BE2C (cell line): ENCODE measurements at regions not wholly inside any gene's neighbourhood (a gene's known extent, or its start where the extent isn't known, plus 50 kb on each side); places are given as distances from the start of the nearest gene placed in this dataset.

Source experiments
- DNase-seq: peaks from one replicate; pipeline ENCODE4 v3.0.0-alpha.2; 2020
- H3K27me3 ChIP-seq: fragments of 250-450 bp; sonication (Bioruptor Pico); 2 replicates; pipeline ENCODE4 v1.5.1; 2020; ENCODE audit warnings: mild to moderate bottlenecking
- H3K36me3 ChIP-seq: fragments of 250-450 bp; sonication (Bioruptor Pico); 2 replicates; pipeline ENCODE4 v1.5.1; 2020; ENCODE audit warnings: mild to moderate bottlenecking
- H3K4me1 ChIP-seq: fragments of 250-450 bp; sonication (Bioruptor Pico); 2 replicates; pipeline ENCODE4 v1.5.1; 2020
- H3K4me3 ChIP-seq: 2 replicates; pipeline ENCODE4 v1.5.1; 2011; ENCODE audit warnings: low read depth, low read length
- H3K9me3 ChIP-seq: fragments of 250-450 bp; sonication (Bioruptor Pico); 2 replicates; pipeline ENCODE4 v1.5.1; 2020
- CTCF ChIP-seq: IDR thresholded peaks from 2 replicates; pipeline ENCODE4 v1.5.1; 2012; ENCODE audit warnings: mild to moderate bottlenecking, low read depth, low read length

- no peak for TF ChIP-seq CTCF
- no peak for DNase-seq
- Histone ChIP-seq H3K36me3 (no peaks in the 10 kb centered on the region), H3K4me3 (no peak overlapping the region), H3K27me3 (no peaks in the 10 kb centered on the region), H3K4me1 (no peaks in the 10 kb centered on the region), H3K9me3 (no peaks in the 10 kb centered on the region)
Observed at GRCh38 chr10:3532644-3533043, 252.4 kb downstream of the KLF6 start.

GRCh38 chr10:3531670-3532069 lies 253.3 kb downstream of the KLF6 start:
- Histone ChIP-seq H3K4me3 (no peak overlapping the region), H3K4me1 (no peaks in the 10 kb centered on the region), H3K27me3 (no peaks in the 10 kb centered on the region)

GRCh38 chr10:3530783-3531645 lies 254.0 kb downstream of the KLF6 start:
- no peak for TF ChIP-seq CTCF
- Histone ChIP-seq H3K4me3 (no peak overlapping the region), H3K9me3 (no peaks in the 10 kb centered on the region), H3K36me3 (no peaks in the 10 kb centered on the region), H3K4me1 (0 out of 2 replicates have a peak, but pooled peaks cover 2% of the 10 kb centered on the region), H3K27me3 (no peaks in the 10 kb centered on the region)
- no peak for DNase-seq

More at GRCh38 chr10:3531670-3532069, 253.3 kb downstream of the KLF6 start:
- DNase-seq: no peak
- Histone ChIP-seq H3K36me3 (no peaks in the 10 kb centered on the region), H3K9me3 (no peaks in the 10 kb centered on the region)
- TF ChIP-seq CTCF: no peak

GRCh38 chr10:3530346-3530745 lies 254.7 kb downstream of the KLF6 start:
- Histone ChIP-seq H3K9me3 (no peaks in the 10 kb centered on the region), H3K4me1 (peaks cover 8% of the 10 kb centered on the region; the same call in 1 of the 2 replicates), H3K36me3 (no peaks in the 10 kb centered on the region), H3K4me3 (no peak overlapping the region), H3K27me3 (no peaks in the 10 kb centered on the region)
- TF ChIP-seq CTCF: no peak
- DNase-seq: no peak

GRCh38 chr10:3529691-3530090 lies 255.3 kb downstream of the KLF6 start:
- no peak for TF ChIP-seq CTCF
- no peaks in the 10 kb centered on the region for H3K9me3 ChIP-seq
- no peaks in the 10 kb centered on the region for H3K36me3 ChIP-seq
- no peaks in the 10 kb centered on the region for H3K27me3 ChIP-seq
- H3K4me3 ChIP-seq: no peak overlapping the region
- DNase-seq: no peak
- peaks cover 8% of the 10 kb centered on the region; the same call in 1 of the 2 replicates for H3K4me1 ChIP-seq

GRCh38 chr10:3528823-3529403 lies 256.1 kb downstream of the KLF6 start:
- H3K4me3 ChIP-seq: no peak overlapping the region
- H3K9me3 ChIP-seq: no peaks in the 10 kb centered on the region
- no peaks in the 10 kb centered on the region for H3K36me3 ChIP-seq
- no peak for TF ChIP-seq CTCF
- no peaks in the 10 kb centered on the region for H3K27me3 ChIP-seq
- DNase-seq: no peak
- peaks cover 8% of the 10 kb centered on the region; the same call in 1 of the 2 replicates for H3K4me1 ChIP-seq
